SK-N-SH treated with all-trans-retinoic acid at 6 μM for 48 hours (cell line): ENCODE measurements at regions not wholly inside any gene's neighbourhood (a gene's known extent, or its start where the extent isn't known, plus 50 kb on each side); places are given as distances from the start of the nearest gene placed in this dataset.

Source experiments
- BACH2 ChIP-seq: fragments of 250-450 bp; sonication (Bioruptor Pico); IDR thresholded peaks from 2 replicates; pipeline ENCODE4 v1.9.0; 2021; ENCODE audit warnings: mild to moderate bottlenecking, borderline replicate concordance
- ESRRG ChIP-seq: fragments of 250-450 bp; sonication (Bioruptor Pico); IDR thresholded peaks from 2 replicates; pipeline ENCODE4 v1.6.1; 2021; ENCODE audit warnings: mild to moderate bottlenecking
- ISL1 ChIP-seq: fragments of 250-450 bp; sonication (Bioruptor Pico); IDR thresholded peaks from 2 replicates; pipeline ENCODE4 v2.1.2; 2022; ENCODE audit warnings: mild to moderate bottlenecking, moderate library complexity
- OSR1 ChIP-seq: fragments of 250-450 bp; sonication (Bioruptor Pico); IDR thresholded peaks from 2 replicates; pipeline ENCODE4 v1.8.0; 2022; ENCODE audit warnings: moderate library complexity, mild to moderate bottlenecking, inconsistent platforms
- RARB ChIP-seq: fragments of 250-450 bp; sonication (Bioruptor Pico); IDR thresholded peaks from 2 replicates; pipeline ENCODE4 v1.8.0; 2021; ENCODE audit warnings: mild to moderate bottlenecking, moderate library complexity
- TCF4 ChIP-seq: fragments of 250-450 bp; sonication (Bioruptor Pico); IDR thresholded peaks from 2 replicates; pipeline ENCODE4 v1.8.0; 2021; ENCODE audit warnings: mild to moderate bottlenecking, moderate library complexity, borderline replicate concordance
- ZFP30 ChIP-seq: fragments of 450-650 bp; formaldehyde crosslinking; IDR thresholded peaks from 2 replicates; pipeline ENCODE4 v1.5.0; 2022; ENCODE audit warnings: mild to moderate bottlenecking, moderate library complexity
- TF ChIP-seq, protein P1 (sequence below): fragments of 250-450 bp; sonication (Bioruptor Pico); IDR thresholded peaks from 2 replicates; pipeline ENCODE4 v1.8.0; 2020; ENCODE audit warnings: mild to moderate bottlenecking, moderate library complexity, borderline replicate concordance
- TF ChIP-seq, protein P2 (sequence below): fragments of 250-450 bp; sonication (Bioruptor Pico); IDR thresholded peaks from 2 replicates; pipeline ENCODE4 v1.5.1; 2021; ENCODE audit warnings: mild to moderate bottlenecking, moderate library complexity

GRCh38 chr4:180336494-180337090 is 1906.6 kb upstream of the TENM3 start:
- TF ChIP-seq ISL1 (CRISPR knock-in tag) (no peak), BACH2 (CRISPR knock-in tag) (no peak), RARB (CRISPR knock-in tag) (no peak), ESRRG (no peak), TCF4 (no peak), ZFP30 (CRISPR knock-in tag) (no peak), OSR1 (CRISPR knock-in tag) (no peak)
- TF ChIP-seq, protein P1, sequence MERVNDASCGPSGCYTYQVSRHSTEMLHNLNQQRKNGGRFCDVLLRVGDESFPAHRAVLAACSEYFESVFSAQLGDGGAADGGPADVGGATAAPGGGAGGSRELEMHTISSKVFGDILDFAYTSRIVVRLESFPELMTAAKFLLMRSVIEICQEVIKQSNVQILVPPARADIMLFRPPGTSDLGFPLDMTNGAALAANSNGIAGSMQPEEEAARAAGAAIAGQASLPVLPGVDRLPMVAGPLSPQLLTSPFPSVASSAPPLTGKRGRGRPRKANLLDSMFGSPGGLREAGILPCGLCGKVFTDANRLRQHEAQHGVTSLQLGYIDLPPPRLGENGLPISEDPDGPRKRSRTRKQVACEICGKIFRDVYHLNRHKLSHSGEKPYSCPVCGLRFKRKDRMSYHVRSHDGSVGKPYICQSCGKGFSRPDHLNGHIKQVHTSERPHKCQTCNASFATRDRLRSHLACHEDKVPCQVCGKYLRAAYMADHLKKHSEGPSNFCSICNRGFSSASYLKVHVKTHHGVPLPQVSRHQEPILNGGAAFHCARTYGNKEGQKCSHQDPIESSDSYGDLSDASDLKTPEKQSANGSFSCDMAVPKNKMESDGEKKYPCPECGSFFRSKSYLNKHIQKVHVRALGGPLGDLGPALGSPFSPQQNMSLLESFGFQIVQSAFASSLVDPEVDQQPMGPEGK = no peak
- TF ChIP-seq, protein P2, sequence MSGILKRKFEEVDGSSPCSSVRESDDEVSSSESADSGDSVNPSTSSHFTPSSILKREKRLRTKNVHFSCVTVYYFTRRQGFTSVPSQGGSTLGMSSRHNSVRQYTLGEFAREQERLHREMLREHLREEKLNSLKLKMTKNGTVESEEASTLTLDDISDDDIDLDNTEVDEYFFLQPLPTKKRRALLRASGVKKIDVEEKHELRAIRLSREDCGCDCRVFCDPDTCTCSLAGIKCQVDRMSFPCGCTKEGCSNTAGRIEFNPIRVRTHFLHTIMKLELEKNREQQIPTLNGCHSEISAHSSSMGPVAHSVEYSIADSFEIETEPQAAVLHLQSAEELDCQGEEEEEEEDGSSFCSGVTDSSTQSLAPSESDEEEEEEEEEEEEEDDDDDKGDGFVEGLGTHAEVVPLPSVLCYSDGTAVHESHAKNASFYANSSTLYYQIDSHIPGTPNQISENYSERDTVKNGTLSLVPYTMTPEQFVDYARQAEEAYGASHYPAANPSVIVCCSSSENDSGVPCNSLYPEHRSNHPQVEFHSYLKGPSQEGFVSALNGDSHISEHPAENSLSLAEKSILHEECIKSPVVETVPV = no peak
